Renal pelvis (tissue), 1 donor: ENCODE measurements at regions not wholly inside any gene's neighbourhood (a gene's known extent, or its start where the extent isn't known, plus 50 kb on each side); places are given as distances from the start of the nearest gene placed in this dataset.
A peak's percentile ranks its signal among the peaks of the same experiment; 100 is the strongest.
"Not testable (repeated sequence)": the region's sequence is repeated elsewhere in the genome, so short reads cannot be mapped to it uniquely, and the experiment has no call there.

Source experiments
- DNase-seq: peaks from one replicate; pipeline ENCODE4 v3.0.0-alpha.2; 2013

- no peak for DNase-seq
These were observed 67.4 kb downstream of the SNTN start for GRCh38 chr3:63719796-63720445.

- DNase-seq = not testable (repeated sequence)
These were observed 68.5 kb downstream of the SNTN start for GRCh38 chr3:63720951-63721350.

DNA sequence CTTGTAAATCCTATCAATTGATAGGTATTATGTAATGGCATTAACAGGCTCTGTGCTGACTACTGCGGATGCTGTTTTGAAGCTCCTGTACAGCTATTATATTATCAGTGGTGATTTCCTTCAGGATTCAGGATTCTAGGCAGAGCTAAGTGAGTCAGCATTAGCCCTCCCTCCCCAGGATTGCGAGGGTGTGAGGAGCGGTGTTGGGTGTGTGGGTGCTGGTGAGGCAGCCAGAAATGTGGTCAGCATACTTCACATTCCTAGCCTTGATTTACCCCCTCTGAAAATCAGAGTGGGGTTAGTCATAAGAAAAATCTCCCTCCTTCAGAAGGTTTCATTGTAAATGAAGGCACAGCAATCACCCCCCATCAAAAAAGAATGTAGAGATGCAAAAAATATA, 72.5 kb downstream of the SNTN start:
- no peak for DNase-seq

DNA sequence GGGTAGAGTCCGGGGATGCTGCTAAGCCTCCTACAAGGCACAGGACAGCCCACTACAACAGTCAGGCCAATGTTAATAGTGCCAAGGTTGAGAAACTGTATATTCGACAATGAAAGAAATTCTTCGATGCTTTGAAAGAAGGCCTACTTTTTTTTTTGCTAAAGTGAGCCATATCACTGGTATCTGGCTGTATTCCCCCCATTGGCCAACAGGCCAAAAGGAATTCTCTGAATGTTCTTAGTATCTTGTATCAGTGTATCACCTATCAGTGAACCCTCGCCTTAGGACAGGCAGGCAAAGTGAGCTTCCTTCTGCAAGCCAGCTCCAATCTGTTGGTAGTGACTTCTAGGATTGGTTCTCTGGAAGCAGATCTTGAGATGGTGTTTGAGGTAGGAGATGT, 74.2 kb downstream of the SNTN start:
- DNase-seq = no peak

GRCh38 chr3:63727233-63727632, 74.8 kb downstream of the SNTN start:
- no peak for DNase-seq

DNA sequence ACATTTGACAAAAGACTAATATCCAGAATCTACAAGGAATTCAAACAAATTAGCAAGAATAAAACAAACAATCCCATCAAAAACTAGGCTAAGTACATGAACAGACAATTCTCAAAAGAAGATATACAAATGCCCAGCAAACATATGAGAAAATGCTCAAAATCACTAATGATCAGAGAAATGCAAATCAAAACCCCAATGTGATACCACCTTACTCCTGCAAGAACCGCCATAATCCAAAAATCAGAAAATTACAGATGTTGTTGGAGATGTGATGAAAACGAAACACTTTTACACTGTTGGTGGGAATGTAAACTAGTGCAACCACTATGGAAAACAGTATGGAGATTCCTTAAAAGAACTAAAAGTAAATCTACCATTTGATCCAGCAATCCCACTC, 79.4 kb downstream of the SNTN start:
- DNase-seq = no peak

DNA sequence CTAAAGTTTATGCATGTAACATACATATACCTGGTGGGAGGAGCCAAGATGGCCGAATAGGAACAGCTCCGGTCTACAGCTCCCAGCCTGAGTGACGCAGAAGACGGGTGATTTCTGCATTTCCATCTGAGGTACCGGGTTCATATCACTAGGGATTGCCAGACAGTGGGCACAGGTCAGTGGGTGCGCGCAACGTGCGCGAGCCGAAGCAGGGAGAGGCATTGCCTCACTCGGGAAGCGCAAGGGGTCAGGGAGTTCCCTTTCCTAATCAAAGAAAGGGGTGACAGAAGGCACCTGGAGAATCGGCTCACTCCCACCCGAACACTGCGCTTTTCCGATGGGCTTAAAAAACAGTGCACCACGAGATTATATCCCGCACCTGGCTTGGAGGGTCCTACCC, 80.8 kb downstream of the SNTN start:
- DNase-seq = not testable (repeated sequence)

- DNase-seq = not testable (repeated sequence)
These were observed 82.2 kb downstream of the SNTN start for GRCh38 chr3:63734632-63735031.

DNA sequence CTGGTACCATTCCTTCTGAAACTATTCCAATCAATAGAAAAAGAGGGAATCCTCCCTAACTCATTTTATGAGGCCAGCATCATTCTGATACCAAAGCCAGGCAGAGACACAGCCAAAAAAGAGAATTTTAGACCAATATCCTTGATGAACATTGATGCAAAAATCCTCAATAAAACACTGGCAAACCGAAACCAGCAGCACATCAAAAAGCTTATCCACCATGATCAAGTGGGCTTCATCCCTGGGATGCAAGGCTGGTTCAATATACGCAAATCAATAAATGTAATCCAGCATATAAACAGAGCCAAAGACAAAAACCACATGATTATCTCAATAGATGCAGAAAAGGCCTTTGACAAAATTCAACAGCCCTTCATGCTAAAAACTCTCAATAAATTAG, 82.3 kb upstream of the C3orf49 start:
- not testable (repeated sequence) for DNase-seq

DNA sequence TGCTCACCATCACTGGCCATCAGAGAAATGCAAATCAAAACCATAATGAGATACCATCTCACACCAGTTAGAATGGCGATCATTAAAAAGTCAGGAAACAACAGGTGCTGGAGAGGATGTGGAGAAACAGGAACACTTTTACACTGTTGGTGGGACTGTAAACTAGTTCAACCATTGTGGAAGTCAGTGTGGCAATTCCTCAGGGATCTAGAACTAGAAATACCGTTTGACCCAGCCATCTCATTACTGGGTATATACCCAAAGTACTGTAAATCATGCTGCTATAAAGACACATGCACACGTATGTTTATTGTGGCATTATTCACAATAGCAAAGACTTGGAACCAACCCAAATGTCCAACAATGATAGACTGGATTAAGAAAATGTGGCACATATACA, 80.5 kb upstream of the C3orf49 start:
- not testable (repeated sequence) for DNase-seq

GRCh38 chr3:63739474-63739873, 79.6 kb upstream of the C3orf49 start:
- no peak for DNase-seq

GRCh38 chr3:63740116-63740515, 79.0 kb upstream of the C3orf49 start:
- no peak for DNase-seq

GRCh38 chr3:63744693-63745092, 74.4 kb upstream of the C3orf49 start:
- DNase-seq = not testable (repeated sequence)

DNA sequence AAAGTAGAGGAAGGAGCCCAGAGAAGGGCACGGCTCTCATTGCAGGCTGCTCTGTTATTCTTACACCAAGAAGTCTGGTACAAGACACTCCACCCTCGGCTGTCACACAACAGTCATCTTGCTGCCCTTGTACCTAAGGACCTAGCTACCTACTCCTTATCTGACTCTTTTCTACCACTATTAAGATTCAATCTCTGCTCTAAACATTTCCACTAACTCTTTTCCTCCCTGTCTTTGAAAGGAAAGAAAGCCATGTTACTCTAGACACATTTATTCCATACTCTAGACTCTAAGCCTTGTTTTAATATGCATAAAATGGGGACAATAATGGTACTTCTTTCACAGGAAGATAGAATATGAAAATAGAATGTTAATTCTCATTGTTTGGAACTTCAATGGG, 73.3 kb upstream of the C3orf49 start:
- DNase-seq = no peak

DNA sequence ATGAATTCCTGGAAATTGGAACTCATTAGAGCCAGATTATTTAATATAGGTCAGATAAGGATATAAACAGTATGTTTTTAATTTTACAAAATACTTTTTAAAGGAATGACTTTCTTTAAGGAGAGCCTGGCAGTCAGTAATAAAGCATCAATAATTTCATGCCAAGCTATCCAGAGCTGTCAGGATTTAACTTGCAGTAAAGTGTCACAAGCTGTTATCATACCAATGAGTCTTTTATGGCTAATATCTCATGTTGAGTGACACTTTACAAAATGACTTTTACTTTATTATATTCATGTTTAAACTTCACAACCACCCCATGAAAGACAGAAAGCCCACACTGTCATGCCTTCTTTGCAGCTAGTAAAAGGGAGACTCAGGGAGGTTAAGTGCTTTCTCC, 72.9 kb upstream of the C3orf49 start:
- no peak for DNase-seq

DNA sequence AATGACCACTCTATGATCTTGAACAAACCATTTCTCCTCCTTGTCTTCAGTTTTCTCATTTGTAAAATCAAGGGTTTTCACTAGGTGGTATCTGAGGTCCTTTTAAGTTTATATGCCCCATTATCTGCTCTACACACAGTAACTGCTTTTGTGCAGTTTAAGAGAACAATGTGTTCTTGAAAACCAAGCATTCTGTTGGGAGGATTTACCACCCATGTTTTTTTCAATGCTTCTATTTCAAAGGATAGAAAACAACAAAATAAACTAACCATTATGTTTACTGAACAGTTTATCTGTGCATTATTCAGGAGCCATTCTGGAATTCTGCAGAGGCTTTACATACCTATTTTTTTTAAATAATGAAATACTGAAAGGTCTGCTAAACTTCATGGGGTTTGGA, 67.6 kb upstream of the C3orf49 start:
- DNase-seq = no peak

DNA sequence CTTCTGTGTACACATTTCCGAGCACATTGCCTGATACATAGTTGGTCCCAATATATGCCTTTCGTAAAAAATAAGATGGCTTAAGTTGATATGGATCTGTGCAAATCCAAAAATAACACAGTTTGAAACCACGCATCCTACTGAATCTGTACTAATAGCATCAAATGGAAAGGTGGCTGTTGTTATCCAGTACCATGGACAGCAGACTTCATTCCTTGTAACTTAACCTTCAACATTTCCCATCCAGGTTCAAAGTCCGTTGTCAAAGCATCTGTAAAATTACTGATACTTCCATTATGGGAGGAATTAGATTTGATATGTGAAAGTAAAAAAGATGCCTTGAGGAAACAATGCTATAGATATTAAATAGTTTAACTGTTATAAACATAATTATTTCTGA, 65.5 kb upstream of the C3orf49 start:
- peak; percentile 51 for DNase-seq

GRCh38 chr3:63753995-63754394, 65.1 kb upstream of the C3orf49 start:
- no peak for DNase-seq

- no peak for DNase-seq
These were observed 56.9 kb upstream of the C3orf49 start for GRCh38 chr3:63762180-63762579.

DNA sequence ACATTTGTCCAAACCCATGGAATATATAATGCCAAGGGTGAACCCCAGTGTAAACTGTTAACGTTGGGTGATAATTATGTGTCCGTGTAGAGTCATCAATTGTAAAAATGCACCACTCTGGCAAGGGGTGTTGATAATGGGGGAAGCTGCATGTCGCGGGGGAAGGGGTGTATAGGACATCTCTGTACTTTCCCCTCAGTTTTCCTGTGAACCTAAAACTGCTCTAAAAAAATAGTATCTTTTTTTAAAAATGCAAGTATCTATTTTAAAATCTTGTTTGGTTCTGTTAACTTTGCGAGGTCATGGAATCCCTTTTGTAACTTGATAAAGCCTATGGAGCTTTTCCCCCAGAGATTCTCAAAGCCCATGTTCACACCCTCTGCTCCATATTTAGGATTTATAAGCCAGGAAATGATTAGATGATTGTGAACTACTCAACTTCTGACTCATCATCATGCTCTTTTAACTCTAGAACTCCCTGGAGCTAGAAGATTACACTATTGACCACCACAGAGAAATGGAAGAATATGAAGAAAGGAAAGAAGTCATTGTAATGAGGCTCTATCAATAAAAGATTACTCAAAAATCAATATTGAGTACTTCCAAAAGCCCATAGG, 56.1 kb upstream of the C3orf49 start:
- DNase-seq = no peak

DNA sequence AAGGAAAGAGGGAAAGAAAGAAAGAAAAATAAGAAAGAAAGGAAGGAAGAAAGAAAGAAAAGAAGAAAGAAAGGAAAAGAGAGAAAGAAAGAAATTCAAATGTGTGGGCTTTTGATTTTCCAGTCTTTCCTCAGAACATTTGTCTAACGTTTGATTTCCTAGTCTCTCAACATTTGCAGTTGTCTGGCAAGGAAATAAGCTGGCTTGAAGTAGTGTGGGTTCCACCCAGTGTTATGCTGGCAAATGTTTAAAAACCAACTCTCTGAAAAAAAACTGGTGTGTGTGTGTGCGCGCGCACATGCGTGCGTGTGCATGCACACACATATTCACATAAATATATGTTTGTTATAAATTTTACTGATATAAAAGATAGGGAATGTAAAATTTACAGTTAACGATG, 54.6 kb upstream of the C3orf49 start:
- no peak for DNase-seq

DNA sequence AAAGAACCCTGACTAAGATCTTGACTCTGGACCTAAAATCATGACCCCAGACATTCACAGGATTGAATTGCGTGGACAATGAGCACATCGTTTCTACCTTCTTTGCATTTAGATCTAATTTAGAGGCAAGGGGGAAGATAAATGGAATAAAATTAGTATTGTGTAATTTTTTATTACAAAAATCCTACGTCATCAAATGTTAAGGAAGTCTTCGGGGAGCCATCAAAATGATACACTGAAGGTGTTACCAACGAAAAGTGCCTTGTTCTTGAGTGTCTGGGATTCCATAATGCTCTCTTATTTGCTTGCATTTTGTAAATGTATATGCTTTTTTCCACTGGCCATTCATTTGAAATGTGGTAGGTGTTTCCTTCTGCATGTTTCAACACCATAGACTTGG, 52.8 kb upstream of the C3orf49 start:
- no peak for DNase-seq

GRCh38 chr3:63768386-63768785, 50.7 kb upstream of the C3orf49 start:
- DNase-seq = no peak

GRCh38 chr3:63768888-63769287, 50.2 kb upstream of the C3orf49 start:
- DNase-seq = no peak
